B cell (primary cell): ENCODE measurements at regions not wholly inside any gene's neighbourhood (a gene's known extent, or its start where the extent isn't known, plus 50 kb on each side); places are given as distances from the start of the nearest gene placed in this dataset.

ENCODE experiments used
- ATAC-seq: fragments of 200-7000 bp; cut with Tn5 transposase; one replicate; pipeline ENCODE4 v1.10.0; 2021; ENCODE audit warnings: low read depth, mild to moderate bottlenecking, moderate number of reproducible peaks, moderate library complexity
- CTCF ChIA-PET: fragments of 350-600 bp; sonication (Branson Sonifier 250); formaldehyde crosslinking; loops from one replicate; lab custom pipeline; 2021; ENCODE audit warnings: antibody characterized with exemption, inconsistent platforms; lab: Charles Lee
- POLR2A ChIA-PET: fragments of 350-600 bp; sonication (Branson Sonifier 250); formaldehyde crosslinking; loops from one replicate; lab custom pipeline; 2021; ENCODE audit warnings: antibody characterized with exemption; lab: Charles Lee
- DNase-seq: peaks from one replicate; pipeline ENCODE4 v3.0.0; 2013
- H2AFZ ChIP-seq: 2 replicates; pipeline ENCODE4 v1.6.1; 2012; ENCODE audit warnings: mild to moderate bottlenecking, low read depth, low read length; ENCODE audit not compliant: insufficient read depth, poor library complexity, severe bottlenecking
- H3K27ac ChIP-seq, 2 donors: 1 replicate in 1 of 2; 2 replicates in 1 of 2; pipeline ENCODE4 v1.5.1; 2012 to 2013; ENCODE audit warnings: low read length in 2 of 2, mild to moderate bottlenecking in 2 of 2, moderate library complexity in 1 of 2
- H3K27me3 ChIP-seq, 4 experiments: fragments of 200-600 bp in 1 of 4; sonication (generic) in 1 of 4; replicated peaks in 1 of 4; 1 replicate in 2 of 4; 2 replicates in 2 of 4; pipeline versions ENCODE4 v1.6.1 to v1.7.0; 2013 to 2016; ENCODE audit warnings: low read length in 3 of 4, mild to moderate bottlenecking in 2 of 4, mixed read lengths in 1 of 4, moderate library complexity in 1 of 4; ENCODE audit not compliant: insufficient read depth in 4 of 4, control insufficient read depth in 3 of 4; ENCODE audit errors: control extremely low read depth in 1 of 4
- H3K36me3 ChIP-seq, 2 experiments: replicated peaks in 1 of 2; 1 replicate in 1 of 2; 2 replicates in 1 of 2; pipeline versions ENCODE4 v1.6.1 to v1.7.1; 2013; ENCODE audit warnings: low read length in 1 of 2; ENCODE audit not compliant: insufficient read depth in 2 of 2, control insufficient read depth in 1 of 2; ENCODE audit errors: control extremely low read depth in 1 of 2, extremely low read depth in 1 of 2
- H3K4me1 ChIP-seq, 2 donors: fragments of 200-600 bp in 1 of 2; sonication (generic) in 1 of 2; 1 replicate in 1 of 2; 2 replicates in 1 of 2; pipeline versions ENCODE4 v1.5.1 to v1.6.1; 2013 to 2017; ENCODE audit warnings: low read length in 2 of 2; ENCODE audit not compliant: control insufficient read depth in 2 of 2, insufficient read depth in 2 of 2
- H3K4me2 ChIP-seq: replicated peaks from 2 replicates; pipeline ENCODE3; 2012; ENCODE audit warnings: mild to moderate bottlenecking, low read depth, low read length; ENCODE audit not compliant: poor library complexity, severe bottlenecking
- H3K4me3 ChIP-seq, 5 experiments: fragments of 200-600 bp in 1 of 5; sonication (generic) in 1 of 5; 1 replicate in 3 of 5; 2 replicates in 2 of 5; pipeline versions ENCODE4 v1.5.1 to v1.7.0; 2011 to 2016; ENCODE audit warnings: low read length in 4 of 5, mild to moderate bottlenecking in 4 of 5, low read depth in 2 of 5, control low read depth in 1 of 5, moderate library complexity in 1 of 5; ENCODE audit not compliant: insufficient read depth in 1 of 5; ENCODE audit errors: control extremely low read depth in 1 of 5, extremely low read depth in 1 of 5
- H3K79me2 ChIP-seq: fragments of 200-600 bp; sonication (generic); one replicate; pipeline ENCODE4 v1.6.0; 2016; ENCODE audit warnings: low read length; ENCODE audit not compliant: control insufficient read depth, insufficient read depth
- H3K9ac ChIP-seq: fragments of 200-600 bp; sonication (generic); 2 replicates; pipeline ENCODE4 v1.6.1; 2017; ENCODE audit warnings: mild to moderate bottlenecking, low read length, moderate library complexity
- H3K9me3 ChIP-seq, 3 donors: one replicate each; pipeline versions ENCODE4 v1.6.1 to v1.7.1; 2013; ENCODE audit warnings: low read length in 2 of 3; ENCODE audit not compliant: control insufficient read depth in 2 of 3, insufficient read depth in 1 of 3; ENCODE audit errors: control extremely low read depth in 1 of 3
- H4K20me1 ChIP-seq: 2 replicates; pipeline ENCODE4 v1.6.0; 2012; ENCODE audit warnings: mild to moderate bottlenecking, low read length; ENCODE audit not compliant: insufficient read depth, control insufficient read depth, poor library complexity, severe bottlenecking
- H3K27ac Mint-ChIP-seq: one replicate; pipeline ENCODE4 v1.8.0; 2021; ENCODE audit warnings: mixed read lengths
- H3K27me3 Mint-ChIP-seq: one replicate; pipeline ENCODE4 v1.8.0; 2021; ENCODE audit warnings: mixed read lengths
- H3K4me1 Mint-ChIP-seq: one replicate; pipeline ENCODE4 v1.8.0; 2021; ENCODE audit warnings: mixed read lengths
- H3K4me3 Mint-ChIP-seq: one replicate; pipeline ENCODE4 v1.8.0; 2021; ENCODE audit warnings: mixed read lengths
- H3K9me3 Mint-ChIP-seq: one replicate; pipeline ENCODE4 v1.8.0; 2022; ENCODE audit warnings: mixed read lengths; ENCODE audit not compliant: insufficient read depth
- CTCF ChIP-seq: fragments of 200-600 bp; IDR thresholded peaks from one replicate; pipeline ENCODE4 v1.8.0; 2022; ENCODE audit warnings: antibody characterized with exemption, mild to moderate bottlenecking
- EZH2 ChIP-seq: IDR thresholded peaks from 2 replicates; pipeline ENCODE4 v1.6.1; 2012; ENCODE audit warnings: borderline replicate concordance, low read depth, mild to moderate bottlenecking, moderate library complexity, low read length; ENCODE audit not compliant: insufficient read depth, poor library complexity, severe bottlenecking
- WGBS: methylation state at CpG from one replicate; pipeline ENCODE4 v1.1.5; 2013; ENCODE audit warnings: missing lambda C conversion rate; ENCODE audit not compliant: insufficient coverage; 5-methylcytosine and 5-hydroxymethylcytosine counted together
- intact Hi-C: fragments of 100-400 bp; cut with micrococcal nuclease; formaldehyde crosslinking; loops from one replicate; pipeline ENCODE4 v1.10.0; 2022

GRCh38 chr6:155648301-155648700, 192.7 kb upstream of the NOX3 start:
- Histone ChIP-seq H3K27me3 (no peaks in the 10 kb centered on the region), H3K4me2 (no peak overlapping the region), H3K27ac (no peak overlapping the region), H2AFZ (no peak overlapping the region), H3K4me3 (no peak overlapping the region), H3K9me3 (no peaks in the 10 kb centered on the region), H3K4me1 (no peaks in the 10 kb centered on the region), H3K36me3 (no peaks in the 10 kb centered on the region), H3K9ac (no peak overlapping the region), H3K79me2 (no peaks in the 10 kb centered on the region), H4K20me1 (no peaks in the 10 kb centered on the region)
- Mint-ChIP-seq H3K4me3 (no peak overlapping the region), H3K27ac (no peak overlapping the region), H3K9me3 (no peaks in the 10 kb centered on the region), H3K27me3 (no peaks in the 10 kb centered on the region), H3K4me1 (no peaks in the 10 kb centered on the region)
- no peak for DNase-seq
- WGBS, result 86% methylated on average over 2 of the region's 5 CpGs
- TF ChIP-seq CTCF, result no peak
- no peak for TF ChIP-seq EZH2
- CTCF ChIA-PET, result no interaction called here
- intact Hi-C loops, result no loop called here
- ATAC-seq, result no peak
- POLR2A ChIA-PET, result no interaction called here

DNA sequence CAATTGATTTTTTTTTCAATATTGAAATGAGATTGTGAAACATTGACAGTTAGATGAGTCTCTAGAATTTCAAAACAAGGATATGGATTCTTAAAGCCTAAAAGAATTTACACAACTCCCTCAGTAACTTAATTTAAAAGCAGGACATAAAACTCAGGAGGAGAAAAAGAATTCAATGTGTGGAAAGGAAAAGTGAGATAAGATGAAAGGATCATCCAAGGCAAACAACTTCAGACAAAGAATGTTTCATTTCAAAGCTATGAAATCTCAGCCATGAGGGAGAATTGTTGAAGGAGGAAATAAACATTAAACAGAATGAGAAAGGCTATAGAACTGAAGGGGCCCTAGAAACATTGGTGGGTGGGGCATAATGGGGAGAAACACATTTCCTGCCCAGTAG, 191.7 kb upstream of the NOX3 start:
- no peak overlapping the region for H3K4me3 Mint-ChIP-seq
- CTCF ChIA-PET, result no interaction called here
- no peaks in the 10 kb centered on the region for H3K27me3 Mint-ChIP-seq
- Histone ChIP-seq H3K4me1 (no peaks in the 10 kb centered on the region), H3K9ac (no peak overlapping the region), H3K79me2 (no peaks in the 10 kb centered on the region), H2AFZ (no peak overlapping the region), H3K27ac (no peak overlapping the region), H3K27me3 (no peaks in the 10 kb centered on the region), H3K36me3 (no peaks in the 10 kb centered on the region), H3K4me2 (no peak overlapping the region), H4K20me1 (no peaks in the 10 kb centered on the region), H3K4me3 (no peak overlapping the region), H3K9me3 (no peaks in the 10 kb centered on the region)
- POLR2A ChIA-PET, result no interaction called here
- TF ChIP-seq EZH2, result no peak
- no peak for TF ChIP-seq CTCF
- no peaks in the 10 kb centered on the region for H3K9me3 Mint-ChIP-seq
- intact Hi-C loops, result no loop called here
- no peaks in the 10 kb centered on the region for H3K4me1 Mint-ChIP-seq
- ATAC-seq (no peak), DNase-seq (no peak)
- H3K27ac Mint-ChIP-seq, result no peak overlapping the region
